NCI-H187 (cell line): ENCODE measurements at regions not wholly inside any gene's neighbourhood (a gene's known extent, or its start where the extent isn't known, plus 50 kb on each side); places are given as distances from the start of the nearest gene placed in this dataset.
A peak's percentile ranks its signal among the peaks of the same experiment; 100 is the strongest.
"Not testable (repeated sequence)": the region's sequence is repeated elsewhere in the genome, so short reads cannot be mapped to it uniquely, and the experiment has no call there.

Source experiments
- DNase-seq, 2 experiments: peaks; one replicate each; lab custom pipeline; 2025; lab: John Stamatoyannopoulos, UW

DNA sequence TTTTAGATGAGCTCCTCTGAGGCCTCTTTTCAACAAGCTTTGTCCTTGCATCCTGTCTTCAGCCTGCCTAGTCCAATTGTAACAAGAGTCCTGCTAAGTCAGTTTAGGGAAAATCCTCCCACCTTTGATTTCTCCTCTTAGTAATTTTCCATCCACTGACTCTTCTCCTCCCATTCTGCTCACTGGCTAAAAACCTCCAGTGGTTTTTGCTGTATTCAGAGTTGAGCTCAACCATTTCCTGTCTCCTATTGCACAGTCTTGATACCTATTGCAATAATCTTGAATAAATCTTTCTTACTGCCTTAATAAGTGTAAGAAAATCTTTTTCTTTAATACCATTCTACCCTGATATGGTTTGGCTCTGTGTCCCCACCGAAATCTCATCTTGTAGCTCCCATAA, 117.8 kb upstream of the ENPP6 start:
- DNase-seq, result no peak

DNA sequence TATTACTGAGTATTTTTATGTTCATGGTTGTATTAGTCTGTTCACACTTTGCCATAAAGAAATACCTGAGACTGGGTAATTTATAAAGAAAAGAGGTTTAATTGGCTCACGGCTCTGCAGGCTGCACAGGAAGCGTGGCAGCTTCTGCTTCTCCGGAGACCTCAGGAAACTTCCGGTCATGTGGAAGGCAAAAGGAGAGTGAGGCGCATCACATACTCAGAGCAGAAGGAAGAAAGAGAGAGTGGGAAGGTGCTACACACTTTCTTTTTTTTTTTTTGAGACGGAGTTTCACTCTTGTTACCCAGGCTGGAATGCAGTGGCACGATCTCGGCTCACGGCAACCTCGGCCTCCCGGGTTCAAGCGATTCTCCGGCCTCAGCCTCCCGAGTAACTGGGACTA, 115.8 kb upstream of the ENPP6 start:
- DNase-seq, result not testable (repeated sequence)

DNA sequence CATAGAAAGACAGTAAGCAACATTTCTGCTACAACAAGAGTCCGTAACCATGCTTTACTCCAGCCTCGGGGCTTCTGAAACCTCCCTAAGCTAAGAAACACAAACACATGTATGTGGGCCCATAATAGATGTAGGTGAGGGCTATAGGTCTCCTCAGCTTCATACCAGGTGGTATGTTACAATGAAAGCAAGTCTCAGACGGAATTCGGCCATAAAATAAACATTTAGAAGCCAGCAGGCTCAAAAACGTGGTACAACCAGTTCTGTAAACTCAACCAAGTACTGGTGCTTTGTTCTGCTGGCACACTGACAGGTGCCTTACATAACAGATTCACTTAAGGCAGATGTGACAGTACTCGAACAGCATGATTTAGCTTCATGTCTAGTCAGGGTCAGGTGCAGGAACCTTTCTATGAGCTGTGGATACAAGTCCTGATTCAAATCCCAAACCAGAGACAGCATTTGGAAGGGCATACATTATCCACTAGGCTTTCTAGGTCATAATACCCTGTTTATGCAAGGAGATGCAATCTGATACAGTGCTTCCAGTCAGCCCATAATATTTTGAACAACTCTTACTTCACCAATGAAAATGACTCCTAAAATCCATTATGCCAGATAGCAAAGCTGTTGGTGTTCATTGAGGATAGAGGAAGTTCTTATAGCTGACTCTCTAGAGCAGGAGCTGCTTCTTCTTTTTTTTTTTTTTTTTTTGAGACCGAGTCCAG, 113.8 kb upstream of the ENPP6 start:
- peak in 1 of 2 experiments; percentile 55 for DNase-seq

DNA sequence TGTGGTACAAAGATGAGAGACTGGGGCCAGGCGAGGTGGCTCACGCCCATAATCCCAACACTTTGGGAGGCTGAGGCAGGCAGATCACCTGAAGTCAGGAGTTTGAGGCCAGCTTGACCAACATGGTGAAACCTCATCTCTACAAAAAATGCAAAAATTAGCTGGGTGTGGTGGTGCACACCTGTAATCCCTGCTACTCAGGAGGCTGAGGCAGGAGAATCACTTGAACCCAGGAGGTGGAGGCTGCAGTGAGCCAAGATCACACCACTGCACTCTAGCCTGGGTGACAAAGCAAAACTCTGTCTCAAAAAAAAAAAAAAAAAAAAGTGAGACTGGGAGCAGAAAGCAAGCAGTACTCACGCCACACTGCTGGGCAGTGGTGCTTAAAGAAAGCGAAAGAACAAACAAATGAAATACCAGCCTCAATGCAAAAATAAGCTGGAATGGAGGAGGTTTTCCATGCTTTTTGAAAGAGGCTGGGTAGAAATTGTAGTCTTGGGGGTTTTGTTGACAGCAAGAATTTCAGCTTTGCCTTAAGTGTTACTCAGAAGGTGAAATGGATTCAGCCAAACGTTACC, 112.9 kb upstream of the ENPP6 start:
- not testable (repeated sequence) for DNase-seq

DNA sequence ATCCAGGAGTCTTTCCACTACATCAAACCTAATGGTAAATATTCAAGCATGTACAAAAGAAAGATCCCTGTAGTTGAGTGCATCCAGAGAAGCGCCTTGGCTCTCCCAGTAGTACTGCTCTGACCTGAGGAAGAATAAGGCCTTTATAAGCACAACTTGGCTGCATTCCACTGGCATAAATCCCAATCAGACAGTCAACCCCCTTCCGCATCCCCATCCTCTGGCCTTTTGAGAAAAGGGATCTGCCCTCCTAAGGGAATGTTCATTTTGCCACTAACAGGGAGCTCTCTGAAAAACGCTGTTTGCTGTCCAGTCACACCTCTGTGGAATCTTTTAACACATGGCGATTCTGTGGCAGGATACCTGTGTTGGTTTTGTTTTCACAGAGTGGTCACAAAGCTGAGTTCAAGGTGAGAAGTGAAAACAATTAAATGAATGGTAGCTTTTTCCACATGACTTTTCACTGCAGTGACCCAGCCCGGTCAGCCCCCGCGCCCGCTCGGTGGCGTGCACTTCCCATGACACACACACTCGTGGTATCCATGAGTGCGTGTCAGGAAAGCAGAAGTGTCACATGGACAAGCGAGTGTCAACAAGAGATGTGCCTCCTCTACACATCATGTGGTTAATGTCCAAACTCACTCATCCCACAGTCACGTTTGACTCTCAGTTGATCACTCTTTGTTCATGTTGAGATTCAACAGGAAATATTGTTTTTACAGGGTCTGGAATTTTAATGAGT, 112.2 kb upstream of the ENPP6 start:
- no peak for DNase-seq

DNA sequence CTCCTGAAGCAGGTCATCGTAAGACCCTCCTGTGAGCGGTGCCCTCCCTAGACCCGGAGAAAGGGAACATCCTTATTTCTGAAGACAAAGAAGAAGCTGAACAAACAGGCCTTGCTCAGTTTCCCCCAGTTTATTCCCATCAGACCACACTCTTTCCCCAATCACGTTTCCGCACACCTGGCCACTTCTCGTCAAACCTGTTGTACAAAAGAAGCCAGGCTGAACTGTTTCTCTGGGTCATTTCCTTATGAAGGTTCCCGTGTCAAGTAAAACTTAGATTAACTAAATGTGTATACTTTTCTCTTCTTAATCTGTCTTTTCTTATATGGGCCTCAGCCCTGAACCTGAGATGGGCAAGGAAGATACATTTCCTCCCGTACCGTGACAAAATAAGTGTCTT, 111.6 kb upstream of the ENPP6 start:
- DNase-seq, result no peak

DNA sequence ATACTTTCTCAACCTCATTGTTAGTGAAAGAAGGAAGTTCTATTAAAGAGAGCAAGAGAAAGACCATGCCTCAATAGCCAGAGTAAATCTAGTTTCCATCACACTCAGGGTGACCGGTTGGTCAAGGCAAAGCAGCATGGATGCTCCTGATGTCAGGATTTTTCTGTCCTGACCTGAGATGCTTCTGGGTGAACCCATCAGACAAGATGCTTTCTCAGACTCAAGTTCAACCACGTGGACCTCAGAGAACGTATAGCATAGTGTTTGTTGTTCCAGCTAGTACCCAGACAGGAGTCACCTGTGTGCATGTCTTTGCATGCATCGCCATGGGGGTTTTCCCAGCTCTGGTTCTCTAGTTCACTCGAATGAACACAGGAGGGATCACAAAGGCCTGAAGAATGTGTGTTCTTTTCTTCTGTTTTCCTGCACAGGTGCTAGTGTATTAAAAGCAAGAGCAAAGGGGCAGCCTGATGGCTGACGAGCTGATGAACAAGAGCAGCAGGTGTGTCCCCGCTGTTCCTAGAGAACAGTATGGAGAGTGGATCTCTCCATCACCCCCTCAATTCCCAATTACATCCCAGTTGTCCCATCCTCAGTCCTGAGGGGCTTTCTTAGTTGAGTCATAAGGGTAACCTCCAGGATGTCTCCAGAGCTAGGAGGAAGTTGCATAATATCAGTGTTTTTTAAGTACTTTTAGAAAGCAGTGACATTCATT, 110.5 kb upstream of the ENPP6 start:
- DNase-seq, result no peak

DNA sequence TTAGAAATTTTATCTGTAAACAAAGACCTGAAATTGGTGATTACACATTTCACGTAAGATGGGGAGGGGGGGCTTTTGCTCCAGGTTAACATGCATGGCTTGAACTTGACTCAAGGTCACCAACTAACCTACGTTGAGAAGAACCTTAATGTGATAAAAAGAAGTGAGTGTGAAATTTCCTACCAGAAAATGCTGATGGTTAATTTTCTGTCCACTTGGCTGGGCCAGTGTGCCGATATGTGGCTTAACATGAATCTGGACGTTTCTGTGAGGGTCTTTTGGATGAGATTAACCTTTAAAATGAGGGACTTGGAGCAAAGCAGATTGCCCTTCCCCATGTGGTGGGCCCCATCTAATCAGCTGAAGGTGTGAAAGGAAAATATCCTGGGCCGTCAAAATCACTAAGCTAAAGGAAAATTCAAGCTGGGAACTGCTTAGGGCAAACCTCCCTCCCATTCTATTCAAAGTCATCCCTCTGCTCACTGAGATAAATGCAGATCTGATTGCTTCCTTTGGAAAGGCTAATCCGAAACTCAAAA, 107.3 kb upstream of the ENPP6 start:
- no peak for DNase-seq

DNA sequence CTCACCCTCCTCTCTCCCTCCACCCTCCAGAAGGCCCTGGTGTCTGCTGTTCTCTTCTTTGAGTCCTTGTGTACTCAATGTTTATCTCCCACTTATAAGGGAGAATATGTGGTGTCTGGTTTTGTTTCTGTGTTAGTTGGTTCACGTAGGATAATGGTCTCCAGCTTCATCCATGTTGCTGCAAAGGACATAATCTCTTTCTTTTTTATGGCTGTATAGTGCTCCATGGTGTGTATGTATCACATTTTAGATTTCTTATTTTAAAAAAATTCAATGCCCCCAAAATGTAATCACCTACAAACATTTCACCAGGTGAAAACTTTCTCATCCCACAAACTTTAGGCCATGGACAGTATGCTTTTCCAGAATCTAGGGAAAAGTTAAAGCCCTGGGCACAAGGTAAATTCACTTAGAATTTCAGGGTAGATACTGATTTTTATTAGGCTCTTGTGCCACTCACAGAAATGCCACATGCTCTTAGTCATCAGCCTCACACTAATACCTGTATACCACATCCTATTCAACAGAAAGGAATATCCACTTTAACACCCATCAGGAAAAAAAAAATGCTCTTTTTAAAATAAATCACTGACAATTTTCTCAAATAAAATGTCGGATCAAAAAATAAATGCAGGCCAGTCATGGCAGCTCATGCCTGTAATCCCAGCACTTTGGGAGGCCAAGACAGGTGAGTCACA, 104.8 kb upstream of the ENPP6 start:
- DNase-seq, result no peak

DNA sequence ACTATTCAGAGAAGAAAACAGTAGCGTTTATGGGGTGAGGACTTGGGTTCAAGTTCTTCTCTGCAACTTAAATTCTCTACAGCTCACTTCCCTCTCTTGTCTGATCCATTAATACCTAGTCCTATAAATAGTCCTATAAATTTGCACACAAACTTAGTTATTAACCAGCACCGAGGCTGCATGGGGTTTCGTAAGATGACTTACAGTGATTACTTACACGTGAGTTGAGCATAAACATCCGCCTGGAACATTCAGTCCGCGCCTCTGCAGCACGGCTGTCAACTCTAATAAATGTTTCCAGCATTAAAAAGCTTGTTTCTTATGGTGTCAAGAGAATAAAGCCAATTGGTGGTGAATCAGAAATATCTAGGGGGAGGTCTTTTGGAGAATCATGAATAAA, 103.0 kb upstream of the ENPP6 start:
- DNase-seq, result no peak

DNA sequence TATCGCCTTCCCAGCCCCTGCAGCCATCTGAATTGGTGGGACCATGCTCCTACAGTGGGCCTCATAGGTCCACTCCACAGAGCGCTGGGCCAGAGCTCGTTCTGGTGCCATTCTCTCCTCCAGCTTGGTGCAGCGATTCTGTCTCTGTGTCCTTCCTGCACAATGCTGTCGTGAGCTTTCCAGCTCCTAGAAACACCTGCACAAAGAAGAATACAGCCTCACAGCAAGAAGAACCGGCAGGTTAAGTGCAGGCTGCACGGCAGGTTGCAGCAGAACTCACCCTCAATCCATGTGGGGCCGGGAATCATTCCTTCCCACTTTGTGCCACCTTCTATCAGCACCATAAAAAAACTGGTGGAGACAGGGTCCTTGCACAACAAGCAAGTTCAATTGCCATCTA, 101.2 kb upstream of the ENPP6 start:
- no peak for DNase-seq

DNA sequence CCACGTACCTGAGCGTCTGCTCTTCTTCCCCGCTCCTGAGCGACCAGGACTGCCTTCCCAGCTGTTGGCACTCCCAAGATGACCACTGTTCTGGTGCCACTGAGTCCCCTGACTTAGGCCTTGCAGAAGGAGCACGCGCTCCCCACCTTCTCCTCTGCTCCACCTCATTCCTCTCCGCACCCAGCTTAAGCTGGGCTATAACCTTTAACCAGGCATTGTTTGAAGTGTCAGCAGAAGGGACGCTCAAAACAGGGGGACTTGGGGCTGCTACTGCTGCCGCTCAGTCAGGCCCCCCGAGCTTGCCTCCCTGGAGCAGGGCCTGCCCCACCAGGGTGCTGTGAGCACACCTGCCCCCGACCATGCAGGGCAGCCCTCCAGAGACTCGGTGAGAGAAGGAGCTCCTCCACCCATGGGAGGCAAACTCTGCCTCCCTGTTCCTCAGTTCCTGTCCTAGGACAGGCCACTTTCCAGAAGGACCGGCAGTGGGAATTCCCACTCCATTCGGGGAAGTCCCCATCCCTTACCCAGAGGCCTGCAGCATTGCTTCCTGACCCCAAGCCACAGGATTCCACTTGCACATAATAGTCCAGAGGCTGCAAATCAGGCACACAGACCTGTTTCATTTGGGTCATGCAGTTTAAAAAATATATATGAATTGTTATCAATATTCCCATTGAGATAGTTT, 99.7 kb upstream of the ENPP6 start:
- no peak for DNase-seq

DNA sequence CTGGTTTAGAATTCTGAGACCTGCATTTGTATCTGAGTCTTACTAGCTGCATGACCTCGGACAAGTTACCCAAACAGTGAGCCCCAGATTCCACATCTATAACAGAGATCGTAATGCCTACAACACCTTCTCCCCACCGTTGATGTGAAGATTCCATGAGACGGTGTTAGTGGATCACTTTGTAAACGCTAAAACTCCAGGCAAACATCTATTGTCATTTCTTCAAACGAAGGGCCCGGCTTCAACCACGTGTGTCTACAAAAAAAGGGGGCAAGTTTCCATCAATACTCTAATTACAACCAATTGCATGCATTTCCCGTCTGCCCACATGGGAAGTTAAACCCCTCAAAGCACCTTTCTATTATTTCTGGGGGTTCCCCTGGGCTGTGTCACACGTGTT, 99.1 kb upstream of the ENPP6 start:
- no peak for DNase-seq

DNA sequence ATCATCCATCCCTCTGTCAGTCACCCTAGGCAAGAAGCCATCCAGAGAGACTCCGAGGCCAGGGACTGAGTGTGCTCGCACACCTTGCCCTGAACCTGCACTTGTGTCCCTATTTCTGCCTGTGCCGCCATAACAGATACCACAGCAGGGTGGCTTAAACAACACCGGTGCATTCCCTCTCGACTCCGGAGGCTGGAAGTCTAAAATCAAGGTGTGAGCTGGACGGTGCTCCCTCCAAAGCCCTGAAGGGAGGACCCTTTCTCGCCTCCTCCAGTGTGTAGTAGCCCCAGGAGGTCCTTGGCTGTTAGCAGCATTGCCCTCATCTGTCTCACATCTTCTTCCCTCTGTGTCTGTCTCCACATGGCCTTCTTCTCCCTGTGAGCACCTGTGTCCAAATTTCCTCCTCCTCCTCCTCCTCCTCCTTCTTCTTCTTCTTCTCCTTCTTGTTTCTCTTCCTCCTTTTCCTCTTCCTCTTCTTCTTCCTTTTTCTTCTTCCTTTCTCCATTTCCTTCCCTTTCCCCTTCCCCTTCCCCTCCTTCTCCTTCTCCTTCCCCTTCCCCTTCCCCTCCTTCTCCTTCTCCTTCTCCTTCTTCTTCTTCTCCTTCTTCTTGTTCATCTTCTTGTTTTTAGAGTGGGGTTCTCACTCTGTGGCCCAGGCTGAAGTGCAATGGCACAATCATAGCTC, 98.1 kb upstream of the ENPP6 start:
- no peak for DNase-seq

DNA sequence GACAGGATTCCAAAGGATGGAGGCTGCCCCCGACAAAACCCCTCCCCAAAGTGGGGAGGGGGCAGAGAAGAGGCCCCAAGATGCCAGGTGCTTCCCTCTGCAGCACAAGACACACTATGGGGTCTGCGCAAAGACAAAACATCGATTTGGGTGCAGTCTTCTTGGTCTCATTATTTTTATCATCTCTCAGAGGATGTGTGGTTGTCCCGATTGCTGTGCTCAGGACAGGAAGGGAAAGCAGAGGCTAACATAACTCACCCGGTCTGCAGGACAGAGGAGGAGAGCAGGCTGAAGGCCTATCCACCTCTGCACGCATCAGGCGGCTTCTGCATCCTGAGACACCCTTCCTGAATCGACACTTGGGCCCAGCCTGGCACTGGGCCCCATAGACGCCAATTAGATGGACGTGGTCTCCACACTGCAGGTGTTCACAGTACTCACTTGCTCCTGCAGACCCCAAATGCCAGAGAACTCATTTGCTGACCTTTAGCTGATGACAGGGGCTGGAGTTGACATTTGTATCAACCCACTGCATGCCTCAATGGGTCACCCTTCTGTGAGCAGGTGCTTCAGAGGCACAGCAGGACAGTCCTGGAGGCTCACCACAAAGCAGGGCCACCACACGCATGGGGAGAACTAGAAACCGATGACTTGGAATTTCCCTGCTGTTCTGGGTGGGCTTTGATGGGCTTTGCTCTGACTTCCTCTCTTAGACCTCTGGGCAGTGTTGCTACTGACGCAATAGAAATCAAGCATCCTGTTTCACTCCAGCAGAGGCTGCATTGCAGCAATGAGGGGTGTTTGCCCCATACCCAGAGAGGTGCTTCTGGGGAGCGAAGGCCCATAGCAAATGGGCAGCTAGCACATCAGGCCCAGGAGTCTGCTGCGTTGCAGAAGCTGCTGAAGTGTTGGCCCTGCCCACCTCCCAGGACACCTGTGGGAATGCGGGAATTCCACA, 96.3 kb upstream of the ENPP6 start:
- no peak for DNase-seq

DNA sequence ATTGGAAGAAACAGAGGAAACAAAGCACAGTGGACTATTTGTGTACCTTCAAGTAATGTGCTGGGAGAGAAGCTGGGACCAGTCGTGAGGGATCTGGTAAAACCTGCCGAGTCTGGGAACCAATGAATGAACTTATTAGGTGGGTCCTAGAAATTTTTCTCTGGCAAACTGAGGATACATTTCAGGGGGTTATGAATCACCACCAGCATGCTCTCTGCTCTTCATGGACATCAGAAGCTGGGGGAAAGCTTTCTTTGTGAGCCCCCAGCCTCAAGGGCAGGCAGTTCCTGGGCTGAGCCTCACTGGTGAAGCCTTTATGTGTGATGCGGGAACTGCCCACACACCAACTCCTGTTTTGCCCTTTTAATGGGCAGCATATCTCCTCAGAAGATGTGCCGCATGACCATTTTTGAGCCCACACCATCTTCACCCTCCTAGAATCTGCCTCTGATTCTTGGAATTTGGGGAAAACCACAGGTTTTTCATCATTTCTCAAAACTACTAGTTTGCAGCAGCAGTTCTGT, 95.4 kb upstream of the ENPP6 start:
- no peak for DNase-seq

DNA sequence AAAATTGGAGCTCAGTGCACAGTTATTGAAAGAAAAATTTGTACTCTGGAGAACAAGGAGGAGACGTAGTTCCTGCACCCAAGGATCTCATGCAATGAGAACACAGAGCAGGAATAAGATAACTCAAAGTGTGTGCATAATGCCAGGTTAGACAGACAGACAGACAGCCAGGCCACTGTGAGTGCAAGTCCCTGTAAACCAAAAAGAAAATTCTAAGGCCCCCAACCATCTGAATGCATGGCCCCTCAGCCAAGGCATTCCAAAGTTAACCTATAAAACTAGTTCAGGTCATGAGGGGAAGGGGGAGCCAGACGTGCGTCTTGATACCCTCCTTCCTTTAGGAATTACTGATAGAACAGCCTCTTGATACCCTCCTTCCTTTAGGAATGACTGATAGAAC, 94.5 kb upstream of the ENPP6 start:
- no peak for DNase-seq

DNA sequence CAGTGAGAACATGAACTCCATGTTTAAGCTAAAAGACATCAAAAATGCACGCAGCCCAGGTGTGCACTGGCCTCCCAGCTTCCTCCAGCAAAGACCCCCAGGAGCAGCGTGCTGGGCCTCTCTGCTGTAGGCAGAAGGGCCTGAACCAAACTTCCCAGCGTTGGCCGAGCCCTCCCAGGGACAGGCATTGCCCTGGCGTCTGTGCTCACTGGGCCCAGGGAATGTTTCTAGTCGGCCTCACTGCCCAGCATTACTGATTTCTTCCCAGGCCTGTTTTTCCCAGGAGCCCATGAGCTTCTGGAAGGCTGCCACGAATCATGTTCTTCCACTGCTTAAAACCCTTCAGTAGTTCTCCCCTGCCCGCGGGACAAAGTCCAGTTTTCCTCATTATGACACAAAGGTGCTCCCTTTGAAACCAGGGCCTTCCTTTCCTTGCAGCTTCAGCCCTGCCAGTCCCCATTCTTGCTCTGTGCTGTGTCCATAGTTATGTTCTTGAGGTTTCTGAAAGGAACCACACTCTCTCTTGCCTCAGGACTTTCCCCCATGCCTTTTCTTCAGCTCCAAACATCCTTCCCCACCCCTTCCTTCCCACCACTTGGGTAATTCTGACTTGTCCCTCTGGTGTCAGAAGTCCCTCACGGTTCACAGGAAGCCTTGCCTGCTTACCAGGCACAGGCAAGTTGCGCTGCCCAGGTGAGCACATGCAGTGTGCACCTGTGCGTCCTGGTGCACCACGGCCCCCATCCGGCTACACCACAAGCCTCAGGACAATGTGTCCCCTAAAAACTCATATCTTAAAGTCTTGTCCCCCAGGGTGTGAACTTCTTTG, 93.4 kb upstream of the ENPP6 start:
- DNase-seq, result no peak
